HG03565 (cell line): ENCODE measurements at regions not wholly inside any gene's neighbourhood (a gene's known extent, or its start where the extent isn't known, plus 50 kb on each side); places are given as distances from the start of the nearest gene placed in this dataset.

ENCODE experiments used
- ATAC-seq: cut with Tn5 transposase; IDR thresholded peaks from one replicate; pipeline ENCODE4 v1.9.1; 2021; ENCODE audit warnings: mild to moderate bottlenecking, moderate library complexity; ENCODE audit not compliant: unreplicated experiment

- no peak for ATAC-seq
Observed at GRCh38 chr4:11002961-11003360, 318.4 kb upstream of the CLNK start.

GRCh38 chr4:10998846-10999245, 314.3 kb upstream of the CLNK start:
- ATAC-seq = no peak

- ATAC-seq = no peak
Observed at GRCh38 chr4:10984815-10985214, 300.2 kb upstream of the CLNK start.

GRCh38 chr4:10983885-10984640, 299.5 kb upstream of the CLNK start:
- ATAC-seq = no peak

- ATAC-seq = peak; percentile 48
Observed at GRCh38 chr4:10983268-10983667, 298.7 kb upstream of the CLNK start.

- no peak for ATAC-seq
Observed at GRCh38 chr4:10982305-10982704, 297.7 kb upstream of the CLNK start.

GRCh38 chr4:10981576-10981975, 297.0 kb upstream of the CLNK start:
- ATAC-seq = no peak

GRCh38 chr4:10981096-10981495, 296.5 kb upstream of the CLNK start:
- no peak for ATAC-seq

GRCh38 chr4:10979032-10979431, 294.5 kb upstream of the CLNK start:
- no peak for ATAC-seq

- ATAC-seq = peak; percentile 91
Observed at GRCh38 chr4:10977534-10977933, 293.0 kb upstream of the CLNK start.

GRCh38 chr4:10974371-10974770, 289.8 kb upstream of the CLNK start:
- ATAC-seq = no peak

- ATAC-seq = no peak
Observed at GRCh38 chr4:10973686-10974085, 289.1 kb upstream of the CLNK start.

- no peak for ATAC-seq
Observed at GRCh38 chr4:10971800-10972401, 287.3 kb upstream of the CLNK start.

- ATAC-seq = no peak
Observed at GRCh38 chr4:10965196-10965595, 280.6 kb upstream of the CLNK start.

- ATAC-seq = no peak
Observed at GRCh38 chr4:10963958-10964703, 279.6 kb upstream of the CLNK start.

- ATAC-seq = no peak
Observed at GRCh38 chr4:10963241-10963640, 278.7 kb upstream of the CLNK start.

GRCh38 chr4:10962246-10962645, 277.7 kb upstream of the CLNK start:
- ATAC-seq = no peak

- ATAC-seq = no peak
Observed at GRCh38 chr4:10960389-10960788, 275.8 kb upstream of the CLNK start.

- no peak for ATAC-seq
Observed at GRCh38 chr4:10959586-10959985, 275.0 kb upstream of the CLNK start.

GRCh38 chr4:10958226-10958856, 273.8 kb upstream of the CLNK start:
- ATAC-seq = no peak

GRCh38 chr4:10951306-10951705, 266.7 kb upstream of the CLNK start:
- no peak for ATAC-seq
